ENCODE measurements at regions not wholly inside any gene's neighbourhood (a gene's known extent, or its start where the extent isn't known, plus 50 kb on each side); places are given as distances from the start of the nearest gene placed in this dataset.

DNA sequence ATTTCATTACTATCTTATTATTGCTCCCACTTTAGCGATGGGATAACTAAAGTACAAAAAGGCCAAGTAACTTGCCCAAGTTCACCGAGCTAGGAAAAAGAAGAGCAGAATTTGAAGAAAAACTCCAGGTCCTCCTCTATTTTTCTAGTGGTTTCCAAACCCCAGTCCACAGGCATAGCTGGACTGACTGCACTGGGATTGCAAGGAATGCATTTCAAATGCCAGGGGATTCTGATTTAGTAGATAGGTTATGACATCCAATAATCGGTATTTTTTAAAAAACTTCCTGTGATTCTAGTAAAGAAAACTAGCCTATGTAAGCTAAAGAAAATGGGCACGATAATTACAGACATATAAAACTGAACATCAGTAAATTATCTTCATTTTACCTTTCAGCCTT is 62.7 kb upstream of the GALNT5 start:
- WGBS, 2 experiments (ENCODE audit: insufficient coverage in 2 of 2) = 90% methylated on average over 2 to 3 of the region's 4 CpGs
- H3K9me3 ChIP-seq (ENCODE audit: control insufficient read depth, low read length) = no peaks in the 10 kb centered on the region
- H3K27ac ChIP-seq (ENCODE audit: low read depth, low read length, severe bottlenecking) = no peak overlapping the region
- peaks cover 5% of the 10 kb centered on the region for H3K4me1 ChIP-seq (ENCODE audit: control insufficient read depth, insufficient read depth, low read length, poor library complexity, severe bottlenecking)
- no peak overlapping the region for H3K4me3 ChIP-seq (ENCODE audit: extremely low read depth, insufficient read depth, low read length, poor library complexity, severe bottlenecking)
- H3K36me3 ChIP-seq (ENCODE audit: control insufficient read depth, insufficient read depth, low read length) = no peaks in the 10 kb centered on the region

DNA sequence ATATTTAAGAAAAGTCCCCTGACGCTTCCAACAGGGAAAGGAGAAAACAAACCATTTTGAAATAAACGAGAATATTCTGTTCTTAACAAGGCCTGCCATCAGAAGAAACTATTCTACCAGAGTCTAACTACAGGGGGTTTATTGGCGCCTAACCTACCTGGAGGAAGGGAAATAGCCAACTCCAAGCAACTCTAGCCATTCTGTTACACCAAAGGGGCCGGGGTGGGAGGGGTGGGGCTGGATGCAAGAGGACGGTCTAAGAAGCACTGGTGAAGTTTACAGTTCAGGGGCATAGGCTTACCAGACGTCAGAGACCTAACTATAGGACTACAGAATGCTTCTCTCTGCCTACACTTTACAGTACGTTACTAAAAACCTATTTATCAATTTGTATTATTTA is 60.5 kb upstream of the GALNT5 start:
- no peak overlapping the region for H3K4me3 ChIP-seq (ENCODE audit: extremely low read depth, insufficient read depth, low read length, poor library complexity, severe bottlenecking)
- no peaks in the 10 kb centered on the region for H3K4me1 ChIP-seq (ENCODE audit: control insufficient read depth, insufficient read depth, low read length, poor library complexity, severe bottlenecking)
- no peak overlapping the region for H3K27ac ChIP-seq (ENCODE audit: low read depth, low read length, severe bottlenecking)
- WGBS, 2 experiments (ENCODE audit: insufficient coverage in 2 of 2) = 82% methylated on average over 3 of the region's 7 CpGs; no CpG with 5 or more reads in 1 of the 2 experiments
- H3K36me3 ChIP-seq (ENCODE audit: control insufficient read depth, insufficient read depth, low read length) = no peaks in the 10 kb centered on the region
- H3K9me3 ChIP-seq (ENCODE audit: control insufficient read depth, low read length) = no peaks in the 10 kb centered on the region

DNA sequence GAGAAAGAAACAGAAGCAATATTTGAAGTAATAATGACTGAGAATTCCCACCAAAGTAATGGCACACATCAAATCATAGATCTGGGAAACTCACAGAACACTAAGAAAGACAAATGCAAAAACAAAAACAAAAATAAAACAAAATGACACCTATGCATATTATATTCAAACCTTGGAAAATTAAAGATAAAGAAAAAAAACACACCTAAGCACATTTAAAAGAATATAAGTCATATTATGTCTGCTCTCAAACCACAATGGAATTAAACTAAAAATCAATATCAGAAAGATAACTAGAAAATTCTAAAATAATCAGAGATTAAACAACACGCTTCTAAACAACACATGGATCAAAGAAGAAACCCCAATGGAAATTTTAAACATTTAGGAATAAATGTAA is 59.7 kb upstream of the GALNT5 start:
- Histone ChIP-seq H3K4me3 (ENCODE audit: extremely low read depth, insufficient read depth, low read length, poor library complexity, severe bottlenecking) (no peak overlapping the region), H3K27ac (ENCODE audit: low read depth, low read length, severe bottlenecking) (no peak overlapping the region), H3K36me3 (ENCODE audit: control insufficient read depth, insufficient read depth, low read length) (no peaks in the 10 kb centered on the region), H3K9me3 (ENCODE audit: control insufficient read depth, low read length) (no peaks in the 10 kb centered on the region), H3K4me1 (ENCODE audit: control insufficient read depth, insufficient read depth, low read length, poor library complexity, severe bottlenecking) (no peaks in the 10 kb centered on the region)
- WGBS, 2 experiments (ENCODE audit: insufficient coverage in 2 of 2) = no CpG with 5 or more reads among the region's 1 CpG

DNA sequence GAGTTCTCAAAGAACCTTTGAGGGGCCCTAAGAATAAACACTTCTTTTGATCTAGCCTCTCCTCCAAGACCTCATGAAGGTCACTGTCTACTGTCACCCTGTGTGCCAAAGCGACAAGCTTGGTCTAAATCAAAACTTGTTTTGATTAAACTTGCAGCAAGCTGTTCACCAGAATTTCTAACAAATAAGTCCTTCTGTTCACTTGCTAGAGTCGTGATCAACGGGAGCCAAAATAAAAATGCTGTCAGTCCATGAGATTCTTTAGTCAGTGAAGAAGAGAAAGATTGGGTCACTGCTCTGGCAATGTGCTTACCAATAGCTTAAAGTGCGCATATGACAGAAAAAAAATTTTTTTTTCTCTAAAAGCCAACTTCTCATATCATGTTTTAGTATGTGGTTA is 53.9 kb upstream of the GALNT5 start:
- 100% methylated on average over 1 of the region's 4 CpGs; no CpG with 5 or more reads in 1 of the 2 experiments for WGBS, 2 experiments (ENCODE audit: insufficient coverage in 2 of 2)
- Histone ChIP-seq H3K4me3 (ENCODE audit: extremely low read depth, insufficient read depth, low read length, poor library complexity, severe bottlenecking) (no peak overlapping the region), H3K9me3 (ENCODE audit: control insufficient read depth, low read length) (no peaks in the 10 kb centered on the region)

DNA sequence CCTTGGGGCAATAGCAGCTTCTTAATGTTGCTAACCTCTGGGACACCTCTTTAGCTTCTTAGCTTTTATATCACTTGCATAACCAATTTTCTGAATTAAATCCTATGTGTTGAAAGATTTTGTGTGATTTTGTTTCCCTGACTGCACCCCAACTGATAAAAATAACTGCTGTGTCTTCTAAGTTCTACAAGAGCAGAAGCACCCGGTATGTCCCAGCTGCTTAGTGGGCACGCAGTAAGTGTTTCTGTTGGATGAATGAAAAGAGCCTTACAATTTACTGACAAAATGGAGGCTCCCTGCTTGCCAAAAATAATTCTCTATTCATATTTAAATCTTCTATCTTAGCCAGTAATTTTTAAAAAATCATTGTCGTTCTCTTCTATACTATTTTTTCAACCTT is 53.1 kb upstream of the GALNT5 start:
- no peaks in the 10 kb centered on the region for H3K9me3 ChIP-seq (ENCODE audit: control insufficient read depth, low read length)
- no peak overlapping the region for H3K4me3 ChIP-seq (ENCODE audit: extremely low read depth, insufficient read depth, low read length, poor library complexity, severe bottlenecking)
- WGBS, 2 experiments (ENCODE audit: insufficient coverage in 2 of 2) = 92% methylated on average over 3 of the region's 3 CpGs; no CpG with 5 or more reads in 1 of the 2 experiments
- H3K36me3 ChIP-seq (ENCODE audit: control insufficient read depth, insufficient read depth, low read length) = no peaks in the 10 kb centered on the region
- H3K4me1 ChIP-seq (ENCODE audit: control insufficient read depth, insufficient read depth, low read length, poor library complexity, severe bottlenecking) = no peaks in the 10 kb centered on the region
- no peak overlapping the region for H3K27ac ChIP-seq (ENCODE audit: low read depth, low read length, severe bottlenecking)

More for the DNA sequence above, 53.9 kb upstream of the GALNT5 start:
- H3K4me1 ChIP-seq (ENCODE audit: control insufficient read depth, insufficient read depth, low read length, poor library complexity, severe bottlenecking) = no peaks in the 10 kb centered on the region
- H3K27ac ChIP-seq (ENCODE audit: low read depth, low read length, severe bottlenecking) = no peak overlapping the region
- no peaks in the 10 kb centered on the region for H3K36me3 ChIP-seq (ENCODE audit: control insufficient read depth, insufficient read depth, low read length)

DNA sequence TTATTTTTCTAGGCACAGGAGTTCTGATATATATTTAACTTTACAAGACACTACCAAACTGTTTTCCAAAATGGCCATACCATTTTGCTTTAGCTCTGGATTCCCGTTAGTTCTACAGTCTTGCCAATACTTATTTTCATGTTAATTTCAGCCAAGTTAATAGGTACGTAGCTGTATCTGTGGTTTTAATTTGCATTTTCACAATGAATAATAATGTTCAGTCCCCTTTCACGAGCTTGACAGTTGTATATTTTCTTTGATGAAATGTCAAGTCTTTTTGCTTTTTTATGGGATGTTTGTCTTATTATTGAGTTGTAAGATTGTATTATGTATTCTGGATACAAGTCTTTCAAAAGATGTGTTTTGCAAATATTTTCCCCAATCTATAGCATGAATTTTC is 50.6 kb upstream of the GALNT5 start:
- no CpG with 5 or more reads among the region's 3 CpGs for WGBS, 2 experiments (ENCODE audit: insufficient coverage in 2 of 2)
- Histone ChIP-seq H3K36me3 (ENCODE audit: control insufficient read depth, insufficient read depth, low read length) (no peaks in the 10 kb centered on the region), H3K4me3 (ENCODE audit: extremely low read depth, insufficient read depth, low read length, poor library complexity, severe bottlenecking) (no peak overlapping the region), H3K9me3 (ENCODE audit: control insufficient read depth, low read length) (no peaks in the 10 kb centered on the region), H3K27ac (ENCODE audit: low read depth, low read length, severe bottlenecking) (no peak overlapping the region), H3K4me1 (ENCODE audit: control insufficient read depth, insufficient read depth, low read length, poor library complexity, severe bottlenecking) (no peaks in the 10 kb centered on the region)

All from mesodermal cell (in vitro differentiated cells).